ENCODE measurements at regions not wholly inside any gene's neighbourhood (a gene's known extent, or its start where the extent isn't known, plus 50 kb on each side); places are given as distances from the start of the nearest gene placed in this dataset.

GRCh38 chr2:190139371-190139770, 76.8 kb upstream of the MSTN start:
- no peaks in the 10 kb centered on the region for H3K4me1 ChIP-seq
- H3K27me3 ChIP-seq: no peaks in the 10 kb centered on the region
- WGBS, 5 donors: 97 to 100% (median 100%) methylated on average over 1 of the region's 1 CpG
- no peak overlapping the region for H3K4me3 ChIP-seq
- TF ChIP-seq POLR2AphosphoS5 (IDR thresholded peaks at IDR 0.05) (no peak), EP300 (IDR thresholded peaks at IDR 0.05) (no peak), CTCF (IDR thresholded peaks at IDR 0.05) (no peak), POLR2A (IDR thresholded peaks at IDR 0.05) (no peak)
- intact Hi-C loops (cut with DNase I; ENCODE audit: low total_unique reads): no loop called here
- H3K27ac ChIP-seq: no peak overlapping the region
- peaks cover 0 to 11% (median 6%) of the 10 kb centered on the region in 4 donors for H3K9me3 ChIP-seq
- no peak for DNase-seq
- H3K36me3 ChIP-seq: no peaks in the 10 kb centered on the region

GRCh38 chr2:190138032-190138431, 75.5 kb upstream of the MSTN start:
- intact Hi-C loops (cut with DNase I; ENCODE audit: low total_unique reads): no loop called here
- H3K4me1 ChIP-seq: no peaks in the 10 kb centered on the region
- no peak overlapping the region for H3K4me3 ChIP-seq
- H3K9me3 ChIP-seq: peaks cover 0 to 11% (median 6%) of the 10 kb centered on the region in 4 donors
- TF ChIP-seq POLR2AphosphoS5 (IDR thresholded peaks at IDR 0.05) (no peak), CTCF (IDR thresholded peaks at IDR 0.05) (no peak), EP300 (IDR thresholded peaks at IDR 0.05) (no peak), POLR2A (IDR thresholded peaks at IDR 0.05) (no peak)
- H3K27ac ChIP-seq: no peak overlapping the region
- no peak for DNase-seq
- H3K27me3 ChIP-seq: no peaks in the 10 kb centered on the region
- H3K36me3 ChIP-seq: no peaks in the 10 kb centered on the region
- WGBS, 5 donors: 95 to 100% (median 95%) methylated on average over 1 of the region's 1 CpG

GRCh38 chr2:190137561-190137960, 75.0 kb upstream of the MSTN start:
- no peaks in the 10 kb centered on the region for H3K27me3 ChIP-seq
- H3K4me1 ChIP-seq: no peaks in the 10 kb centered on the region
- 68 to 86% (median 83%) methylated on average over 2 of the region's 2 CpGs for WGBS, 5 donors
- peak in 1 of 2 donors; percentile 45 for DNase-seq
- no peak for TF ChIP-seq EP300 (IDR thresholded peaks at IDR 0.05)
- no peak for TF ChIP-seq CTCF (IDR thresholded peaks at IDR 0.05)
- no peak for TF ChIP-seq POLR2A (IDR thresholded peaks at IDR 0.05)
- TF ChIP-seq POLR2AphosphoS5 (IDR thresholded peaks at IDR 0.05): no peak
- no peaks in the 10 kb centered on the region for H3K36me3 ChIP-seq
- no peak overlapping the region for H3K27ac ChIP-seq
- peaks cover 0 to 11% (median 6%) of the 10 kb centered on the region in 4 donors for H3K9me3 ChIP-seq
- intact Hi-C loops (cut with DNase I; ENCODE audit: low total_unique reads): no loop called here
- H3K4me3 ChIP-seq: no peak overlapping the region

GRCh38 chr2:190136825-190137224, 74.3 kb upstream of the MSTN start:
- no peaks in the 10 kb centered on the region for H3K4me1 ChIP-seq
- no peak overlapping the region for H3K27ac ChIP-seq
- no peak overlapping the region for H3K4me3 ChIP-seq
- 96 to 98% (median 97%) methylated on average over 2 of the region's 2 CpGs for whole genome bisulfite sequencing, 5 donors
- H3K27me3 ChIP-seq: no peaks in the 10 kb centered on the region
- no peak for TF ChIP-seq POLR2AphosphoS5 (IDR thresholded peaks at IDR 0.05)
- TF ChIP-seq POLR2A (IDR thresholded peaks at IDR 0.05): no peak
- TF ChIP-seq CTCF (IDR thresholded peaks at IDR 0.05): no peak
- no peak for TF ChIP-seq EP300 (IDR thresholded peaks at IDR 0.05)
- no peaks in the 10 kb centered on the region for H3K36me3 ChIP-seq
- intact Hi-C loops (cut with DNase I; ENCODE audit: low total_unique reads): no loop called here
- peaks cover 0 to 11% (median 6%) of the 10 kb centered on the region in 4 donors for H3K9me3 ChIP-seq
- DNase-seq: no peak

All from stomach (tissue), 8 donors.